Activated T-cell treated with anti-CD3 and anti-CD28 coated beads for 24 hours (primary cell): ENCODE measurements at regions not wholly inside any gene's neighbourhood (a gene's known extent, or its start where the extent isn't known, plus 50 kb on each side); places are given as distances from the start of the nearest gene placed in this dataset.

ENCODE experiments used
- DNase-seq: peaks from one replicate; pipeline ENCODE4 v3.0.0-alpha.2; 2020; ENCODE audit warnings: low read depth

DNA sequence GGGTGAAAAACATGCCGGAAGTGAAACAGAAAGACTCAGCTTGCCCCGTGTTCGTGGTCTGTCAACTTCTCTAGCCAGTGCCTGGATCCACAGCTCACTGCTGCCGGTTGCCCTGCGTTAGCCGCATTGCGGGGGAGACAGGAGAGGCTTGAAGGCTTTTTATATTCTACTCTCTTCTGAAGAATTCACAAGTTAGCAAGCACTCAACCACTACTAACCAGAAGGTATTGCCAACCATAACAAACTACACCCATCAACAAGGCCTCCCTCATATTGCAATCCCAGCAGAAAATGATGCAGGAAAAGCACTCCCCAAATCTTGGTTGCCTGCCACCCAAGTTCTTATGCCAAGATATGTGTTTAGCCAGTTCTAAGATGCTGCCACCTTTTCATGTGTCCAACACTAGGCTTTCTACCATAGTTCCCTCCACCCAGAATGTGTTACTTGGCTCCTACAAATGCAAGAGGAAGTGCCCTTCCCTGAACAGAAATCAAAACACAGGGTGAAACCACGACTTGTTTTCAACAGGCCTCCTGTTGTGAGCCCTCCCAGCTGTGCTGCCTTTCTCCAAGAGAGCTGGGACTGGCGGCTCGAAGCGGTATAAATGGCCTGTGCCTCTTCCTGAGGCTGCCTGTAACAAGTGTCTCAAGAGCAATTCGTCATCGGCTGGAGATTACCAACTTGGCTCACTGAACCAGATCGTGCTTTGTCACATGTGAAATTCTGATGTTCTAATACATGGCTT, 129.0 kb downstream of the SNX18 start:
- DNase-seq: peak; percentile 49

DNA sequence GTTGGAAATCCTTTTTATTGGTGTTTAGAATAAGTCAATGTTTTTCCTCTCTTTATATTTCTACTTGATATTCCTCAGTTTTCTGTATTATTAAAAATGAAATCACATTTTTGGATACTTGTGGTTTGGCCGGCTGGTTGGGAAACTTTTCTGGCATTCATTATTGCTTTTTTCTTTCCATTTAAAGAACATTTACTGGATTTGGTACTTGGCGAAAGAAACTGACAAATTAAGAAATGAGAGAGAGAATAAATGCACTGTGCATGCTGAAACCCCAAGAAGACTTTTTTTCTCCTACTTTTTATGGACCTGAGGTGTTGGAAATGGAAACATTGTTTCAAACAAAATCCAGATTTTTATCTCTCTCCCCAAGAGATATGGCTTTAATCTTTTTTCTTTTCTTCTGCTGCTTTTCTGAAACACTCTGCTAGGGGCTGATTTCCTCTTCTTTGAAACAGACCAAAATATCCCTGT, 128.4 kb downstream of the SNX18 start:
- DNase-seq: no peak

DNA sequence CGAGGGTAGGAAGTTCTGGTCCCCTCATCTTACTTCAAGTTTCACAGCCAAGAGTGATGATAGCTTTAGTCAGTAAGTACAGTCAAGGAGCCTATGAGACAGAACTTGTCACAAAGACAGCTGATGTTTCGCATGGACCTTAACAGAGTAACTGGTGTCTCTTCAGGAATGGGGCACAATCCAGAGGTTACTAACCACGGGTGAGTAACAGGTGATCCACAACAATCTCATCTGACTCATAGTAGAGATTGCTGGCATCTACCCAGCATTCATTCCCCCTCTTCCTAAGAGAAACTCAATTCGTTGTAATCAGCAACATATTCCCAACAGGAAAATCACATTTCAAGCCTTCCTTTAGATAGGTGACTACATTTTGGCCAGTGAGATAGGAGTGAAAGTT, 126.7 kb downstream of the SNX18 start:
- DNase-seq: no peak

DNA sequence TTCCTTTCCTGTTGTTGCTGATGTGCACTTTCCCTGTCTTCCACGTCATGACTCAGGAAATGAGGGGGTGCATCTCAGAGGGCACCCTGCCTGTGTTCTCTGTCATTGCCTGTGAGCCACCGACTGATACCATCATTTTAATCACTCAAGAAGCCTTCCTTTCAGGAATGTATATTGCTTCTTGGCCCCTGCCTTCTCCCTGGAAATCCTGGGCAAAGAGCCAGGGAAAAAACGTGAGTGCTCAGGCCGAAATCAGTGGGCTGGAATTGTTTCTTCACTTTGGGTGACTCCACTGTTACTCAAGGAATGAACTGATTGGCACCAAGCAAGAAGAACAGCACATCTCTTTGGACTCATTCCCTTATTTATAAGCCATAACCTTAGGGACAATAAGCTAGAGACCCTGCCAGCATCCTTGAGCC, 126.1 kb downstream of the SNX18 start:
- no peak for DNase-seq

DNA sequence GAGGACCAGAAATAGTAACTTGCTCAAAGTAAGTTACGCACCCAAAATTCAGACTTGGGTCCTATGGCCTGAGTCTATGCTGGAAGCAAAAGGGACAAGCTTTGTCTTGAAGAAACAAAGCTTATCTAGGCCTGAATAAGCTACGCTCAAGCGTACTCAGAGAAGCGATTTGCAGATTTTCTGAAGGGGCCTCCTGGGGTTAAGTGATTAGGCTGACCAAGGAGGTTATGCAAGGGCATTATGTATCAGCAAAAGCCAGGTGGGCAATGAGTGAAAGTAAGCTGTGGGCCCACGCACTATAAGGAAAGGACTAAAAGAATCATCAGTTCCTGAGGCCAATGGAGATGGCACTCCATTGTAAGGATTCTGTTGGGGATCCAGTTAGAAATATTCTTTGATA, 122.1 kb downstream of the SNX18 start:
- DNase-seq: no peak

DNA sequence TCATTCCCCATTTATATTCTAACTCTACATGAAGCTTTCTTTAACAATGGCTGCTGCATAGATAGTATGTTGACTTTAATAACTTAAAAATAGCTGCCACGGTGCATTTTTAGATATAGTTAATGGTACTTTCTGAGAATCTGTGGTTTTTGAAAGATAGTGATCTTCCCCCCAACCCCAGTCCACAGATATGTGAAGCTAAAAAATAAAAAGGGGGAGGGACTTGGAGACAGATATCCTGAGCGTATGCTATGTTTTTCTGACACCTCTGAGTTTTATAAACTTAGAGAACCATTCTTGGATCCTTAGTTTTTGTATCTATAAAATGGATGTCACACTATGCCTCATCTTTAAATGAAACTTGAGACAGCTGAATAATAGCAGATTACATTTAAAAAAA, 120.5 kb downstream of the SNX18 start:
- DNase-seq: no peak

DNA sequence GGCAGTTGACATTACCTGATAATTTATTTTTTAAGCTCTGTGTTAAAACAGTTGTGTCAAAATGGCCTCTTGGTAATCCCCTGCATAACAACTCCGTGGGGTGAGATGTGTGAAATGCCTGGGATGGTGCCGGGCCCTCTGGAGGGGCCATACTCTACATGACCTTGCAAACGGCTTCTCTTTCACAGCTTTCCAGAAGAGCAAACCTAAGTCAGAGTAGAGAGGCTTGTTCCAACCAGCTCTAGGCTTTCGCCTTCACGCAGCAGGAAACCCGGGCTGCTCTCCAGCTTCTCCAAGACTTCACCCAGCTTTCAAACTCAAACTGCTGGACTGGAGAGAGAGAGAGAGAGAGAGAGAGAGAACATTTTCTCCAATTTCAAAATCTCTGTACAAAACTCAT, 120.1 kb downstream of the SNX18 start:
- no peak for DNase-seq

DNA sequence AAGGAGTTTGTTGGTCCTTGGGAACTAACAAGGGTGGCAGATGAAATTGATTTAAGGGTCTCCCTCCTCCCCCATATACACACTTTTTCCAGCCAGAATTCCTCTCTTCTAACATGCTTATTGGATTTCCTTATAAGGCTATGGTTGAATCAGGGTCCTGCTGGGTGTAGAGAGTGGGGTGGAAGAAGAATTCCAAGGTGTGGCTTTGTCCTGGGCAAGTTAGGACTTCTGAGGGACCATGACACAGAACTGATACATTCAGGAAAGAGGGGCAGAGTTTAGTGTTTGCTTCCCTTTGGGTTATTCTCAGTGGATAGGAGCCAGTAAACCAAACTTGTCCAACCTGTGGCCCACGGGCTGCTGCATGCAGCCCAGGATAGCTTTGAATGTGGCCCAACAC, 116.5 kb downstream of the SNX18 start:
- DNase-seq: no peak

DNA sequence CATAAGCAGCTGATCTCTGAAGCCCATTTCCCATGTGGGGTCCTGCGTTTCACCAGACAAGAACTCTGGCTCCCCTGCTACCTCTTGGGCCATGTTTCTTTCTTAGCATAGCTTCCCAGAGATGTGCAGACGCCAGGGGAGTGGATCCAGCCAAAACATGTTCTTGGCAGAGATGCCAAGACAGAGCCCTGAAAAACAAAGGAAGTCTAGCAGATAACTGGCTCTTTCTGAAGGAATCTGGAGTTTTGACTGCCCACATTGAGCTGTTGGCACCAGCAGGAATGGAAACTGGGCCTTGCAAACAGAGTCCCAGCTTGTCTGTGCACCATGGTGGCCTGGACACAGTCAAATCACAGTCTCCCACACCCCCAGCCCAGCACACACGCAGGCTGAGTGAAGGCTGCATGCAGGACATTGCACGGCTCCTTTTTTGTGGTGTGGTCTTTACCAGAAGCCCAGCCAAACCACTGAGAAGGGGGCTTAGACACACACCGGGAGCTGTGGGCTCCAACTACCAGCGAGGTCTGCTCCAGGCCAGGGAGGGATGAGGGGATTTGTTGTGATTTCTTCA, 114.7 kb downstream of the SNX18 start:
- DNase-seq: no peak

DNA sequence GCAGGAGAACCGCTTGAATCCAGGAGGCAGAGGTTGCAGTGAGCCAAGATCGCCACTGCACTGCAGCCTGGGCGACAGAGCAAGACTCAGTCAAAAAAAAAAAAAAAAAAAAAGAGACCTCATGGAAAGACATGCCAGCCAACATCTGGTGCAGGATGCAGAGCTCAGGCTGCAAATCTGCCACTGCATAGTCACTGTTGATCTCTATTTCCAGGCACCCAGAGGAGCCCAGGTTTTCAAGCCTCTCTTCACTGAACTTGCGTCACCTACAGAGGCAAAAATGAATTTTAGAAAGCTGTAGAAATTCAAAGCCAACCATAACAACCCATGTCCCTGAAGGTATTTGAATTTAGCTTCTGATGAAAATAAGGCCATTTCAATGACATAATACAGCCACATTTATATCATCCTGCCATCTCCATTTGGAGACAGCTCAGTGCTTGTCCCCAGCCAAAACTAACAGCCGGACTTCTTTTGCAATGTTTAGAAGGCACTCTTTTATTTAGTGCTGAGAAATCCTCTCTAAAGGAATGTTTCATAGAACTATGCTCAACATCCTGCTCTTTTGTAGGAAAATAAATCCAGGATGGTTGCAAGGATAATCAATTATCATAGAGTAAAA, 113.3 kb downstream of the SNX18 start:
- no peak for DNase-seq

DNA sequence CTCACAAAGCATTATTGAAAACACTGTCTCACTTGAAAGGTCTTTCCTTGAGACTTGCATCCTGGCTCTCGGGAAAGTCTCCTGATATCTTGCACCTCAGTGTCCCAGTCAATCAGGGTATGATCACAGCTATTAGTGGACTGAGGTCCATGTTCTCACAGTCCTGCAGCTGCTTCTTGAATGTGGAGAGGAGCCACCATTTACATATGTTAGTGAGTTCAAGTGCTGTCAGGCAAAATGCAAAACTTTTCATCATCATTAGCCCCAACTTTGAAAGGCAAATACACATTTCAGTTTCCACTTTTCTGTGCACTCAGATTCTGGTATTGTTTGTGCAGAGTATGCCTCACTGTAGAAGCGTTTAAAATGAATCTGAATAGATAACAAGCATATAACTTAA, 111.6 kb downstream of the SNX18 start:
- no peak for DNase-seq

DNA sequence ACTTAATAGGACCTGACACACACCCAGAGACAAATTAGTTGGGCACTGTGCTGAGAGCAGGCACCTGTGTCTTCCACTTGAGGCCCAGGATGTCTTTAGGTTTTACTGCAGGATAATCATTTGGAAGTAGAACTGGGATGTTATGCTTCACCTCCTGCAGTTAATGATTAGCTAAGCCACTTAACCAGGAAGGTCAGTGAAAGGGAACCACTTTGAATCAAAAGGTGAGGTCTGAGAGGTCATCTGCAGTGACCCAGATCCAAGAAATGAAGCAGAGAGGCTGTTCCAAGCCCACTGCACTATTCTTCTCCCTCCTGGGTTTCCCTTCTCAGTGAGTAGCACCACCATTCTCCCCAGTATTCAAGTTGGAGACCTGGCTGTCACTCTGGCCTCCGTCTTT, 110.5 kb downstream of the SNX18 start:
- no peak for DNase-seq

DNA sequence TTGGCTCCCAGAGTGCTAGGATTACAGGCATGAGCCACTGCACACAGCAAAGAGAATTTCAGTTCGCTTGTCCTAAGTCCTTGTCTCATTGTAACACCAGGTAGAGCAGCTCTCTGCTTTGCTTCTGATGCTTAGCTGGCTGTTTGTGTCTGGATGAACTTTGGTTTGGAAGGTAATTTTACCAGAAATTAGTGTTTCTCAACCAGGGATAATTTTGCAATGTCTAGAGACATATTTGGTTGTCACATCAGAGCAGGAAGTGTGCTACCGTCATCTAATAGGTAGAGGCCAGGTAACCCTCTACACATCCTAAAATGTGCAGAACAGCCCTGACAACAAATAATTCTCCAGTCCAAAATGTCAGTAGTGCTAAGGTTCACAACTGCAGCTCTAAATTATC, 108.8 kb downstream of the SNX18 start:
- DNase-seq: no peak

DNA sequence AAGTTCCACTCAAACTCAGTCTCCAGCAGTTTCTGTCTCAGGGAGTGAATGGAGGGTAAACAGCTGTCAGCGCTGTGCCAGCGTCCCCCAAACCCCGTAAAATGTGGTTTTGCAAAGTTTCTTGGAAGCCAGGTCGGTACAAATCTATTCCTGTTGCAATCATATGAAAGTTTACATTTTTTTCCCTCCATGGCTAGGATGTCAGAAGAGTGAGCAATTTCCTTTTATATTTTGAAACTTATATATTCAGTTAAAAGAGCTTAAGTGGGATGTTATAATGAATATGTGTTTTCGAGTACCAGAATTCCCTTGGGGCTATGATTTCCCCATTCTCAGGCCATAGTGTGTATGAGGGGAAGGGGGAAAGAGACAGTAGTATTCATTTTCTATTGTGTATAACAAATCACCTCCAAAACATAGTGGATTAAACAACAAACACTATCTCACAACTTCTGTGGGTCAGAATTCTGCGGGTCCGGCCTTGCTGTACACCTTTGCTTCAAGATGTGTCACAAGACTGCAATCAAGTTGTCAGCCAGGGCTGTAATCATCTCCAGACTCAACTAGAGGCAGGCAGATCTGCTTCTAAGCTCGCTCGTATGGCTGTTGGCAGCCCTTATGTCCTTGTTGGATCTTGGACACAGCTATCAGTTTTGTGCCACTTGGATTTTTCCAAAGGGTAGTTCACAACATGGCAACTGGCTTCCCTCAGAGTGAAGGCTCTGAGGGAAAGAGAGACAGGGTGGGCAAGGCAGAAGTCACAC, 107.4 kb downstream of the SNX18 start:
- no peak for DNase-seq

DNA sequence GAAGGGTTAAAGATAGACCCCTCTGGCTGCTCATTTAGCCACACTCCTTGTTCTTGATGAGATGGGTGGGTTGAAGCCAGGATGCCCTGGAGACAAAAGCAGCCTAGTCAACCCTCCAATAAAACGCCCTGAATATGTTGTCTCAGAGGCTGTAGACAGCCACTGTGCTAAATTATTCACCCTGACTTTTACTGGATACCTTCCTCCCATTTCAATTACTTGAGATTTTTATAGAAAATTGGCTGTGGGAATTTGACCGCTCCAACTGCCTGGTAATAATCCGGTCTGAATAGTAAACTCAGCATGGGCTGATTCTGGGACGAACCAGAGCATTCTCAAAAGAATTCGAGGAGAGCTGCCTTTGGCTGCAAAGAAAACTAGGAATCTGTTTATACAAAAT, 104.2 kb downstream of the SNX18 start:
- DNase-seq: no peak

DNA sequence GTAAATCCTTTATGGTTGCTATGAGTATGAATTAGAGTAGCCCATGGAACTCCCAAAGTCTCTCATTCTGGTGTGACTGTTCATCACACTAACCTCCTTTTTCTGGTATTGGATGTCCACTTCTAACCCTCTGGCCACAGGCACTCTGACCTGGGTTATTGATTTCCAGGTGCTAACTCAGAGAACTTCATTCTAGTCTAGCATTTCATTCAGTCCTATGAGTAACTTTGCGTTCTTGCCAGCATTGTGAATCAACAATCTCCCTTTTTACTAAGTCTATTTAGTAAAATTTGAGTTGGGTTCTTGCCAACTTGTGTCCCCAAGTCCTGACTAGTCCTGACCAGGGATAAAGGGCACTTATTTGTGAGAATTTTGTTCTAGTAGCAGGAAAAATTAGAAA, 103.5 kb downstream of the SNX18 start:
- no peak for DNase-seq

DNA sequence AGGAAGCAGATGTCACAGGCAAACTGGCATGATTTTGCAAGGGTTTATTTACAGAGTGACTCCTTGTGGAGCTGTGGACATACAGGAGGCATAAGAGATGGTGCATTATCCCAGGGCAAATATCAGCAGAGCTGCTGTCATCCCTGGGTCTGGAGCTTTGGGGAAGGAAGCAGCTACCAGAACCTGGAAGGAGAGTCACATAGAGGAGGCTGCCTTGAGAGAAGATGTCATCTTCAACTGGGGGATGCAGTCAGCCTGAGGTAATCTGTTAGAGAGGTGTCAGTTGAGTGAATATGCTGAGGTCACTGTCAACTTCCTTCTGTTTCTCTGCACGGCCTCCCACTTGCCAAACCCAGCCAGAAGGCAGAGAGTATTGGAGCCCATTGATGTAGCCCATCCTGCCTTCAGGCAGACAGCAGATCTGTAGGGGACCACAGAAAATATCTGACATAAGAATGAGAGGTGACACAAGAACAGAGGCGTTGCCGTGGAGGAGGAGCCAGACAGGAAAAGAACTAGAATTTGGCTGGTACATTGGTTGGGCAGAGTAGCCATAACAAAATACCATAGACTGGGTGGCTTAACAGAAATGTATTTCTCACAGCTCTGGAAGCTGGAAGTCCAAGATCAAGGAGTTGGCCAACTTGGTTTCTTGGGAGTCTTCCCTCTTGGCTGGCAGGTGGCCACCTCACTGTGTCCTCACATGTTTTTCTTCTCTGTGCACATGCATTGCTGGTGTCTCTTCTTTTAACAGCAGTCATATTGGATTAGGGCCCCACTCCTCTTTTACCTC, 102.8 kb downstream of the SNX18 start:
- DNase-seq: no peak

DNA sequence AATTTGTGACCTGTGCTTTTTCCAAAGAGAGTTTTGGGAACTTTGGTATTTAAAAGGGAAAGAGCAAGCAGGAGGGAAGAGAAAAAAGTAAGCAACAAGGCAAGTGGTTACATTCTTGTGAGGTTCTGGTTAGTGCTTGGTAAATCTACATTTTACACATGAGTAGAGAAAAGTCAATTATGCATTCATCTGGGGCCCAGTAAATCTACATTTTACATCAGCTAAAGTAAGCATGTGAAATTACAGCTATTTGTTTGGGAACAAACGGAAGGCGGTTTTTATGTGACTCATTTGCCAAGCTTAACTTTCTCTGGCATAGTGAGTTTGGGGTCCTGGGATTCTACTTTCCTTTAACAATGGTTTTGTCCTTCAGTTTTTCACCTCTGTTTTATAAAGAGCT, 102.2 kb downstream of the SNX18 start:
- DNase-seq: no peak

DNA sequence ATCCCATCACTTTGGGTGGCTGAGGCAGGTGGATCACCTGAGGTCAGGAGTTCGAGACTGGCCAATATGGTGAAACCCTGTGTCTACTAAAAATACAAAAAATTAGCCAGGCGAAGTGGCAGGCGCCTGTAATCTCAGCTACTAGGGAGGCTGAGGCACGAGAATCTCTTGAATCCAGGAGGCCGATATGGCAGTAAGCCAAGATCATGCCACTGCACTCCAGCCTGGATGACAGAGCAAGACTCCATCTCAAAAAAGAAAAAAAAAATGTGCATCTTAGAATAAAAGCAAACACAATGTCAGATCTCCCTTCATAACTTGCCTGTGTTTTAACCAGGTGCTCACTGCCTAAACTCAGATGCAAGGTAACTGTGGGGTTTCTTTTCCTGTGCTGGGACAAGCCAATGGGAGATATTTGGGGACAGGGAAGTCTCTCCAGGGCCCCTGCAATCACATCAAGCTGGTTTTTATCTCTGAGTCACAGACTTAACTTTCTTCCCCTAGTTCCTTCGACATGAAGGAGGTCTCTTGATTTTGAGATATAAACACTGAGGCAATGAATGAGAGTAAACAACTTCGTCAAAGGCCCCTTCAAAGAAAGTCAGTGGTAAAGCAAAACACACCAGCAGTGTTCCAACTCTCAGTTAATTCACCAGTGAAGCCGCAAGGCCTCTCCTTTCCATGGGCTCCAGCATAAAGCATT, 99.1 kb downstream of the SNX18 start:
- no peak for DNase-seq

DNA sequence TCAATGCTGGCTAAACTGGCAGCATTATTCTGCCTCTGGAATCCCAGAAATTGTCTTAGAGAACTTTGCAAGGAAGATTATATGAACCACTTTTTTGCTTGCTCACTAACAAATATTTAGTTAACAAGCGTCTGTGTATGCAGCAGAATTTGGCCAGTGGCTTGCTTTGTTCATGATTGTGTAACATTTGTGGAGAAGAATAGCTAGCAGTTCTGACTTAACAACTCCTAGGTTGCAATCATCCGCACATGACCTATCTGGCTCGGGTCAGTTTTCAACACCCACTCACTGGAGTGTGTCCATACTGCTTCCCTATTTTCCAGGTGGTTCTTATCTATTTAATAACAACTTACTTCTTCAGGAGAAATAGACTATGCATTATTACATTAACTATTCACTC, 98.5 kb downstream of the SNX18 start:
- no peak for DNase-seq

DNA sequence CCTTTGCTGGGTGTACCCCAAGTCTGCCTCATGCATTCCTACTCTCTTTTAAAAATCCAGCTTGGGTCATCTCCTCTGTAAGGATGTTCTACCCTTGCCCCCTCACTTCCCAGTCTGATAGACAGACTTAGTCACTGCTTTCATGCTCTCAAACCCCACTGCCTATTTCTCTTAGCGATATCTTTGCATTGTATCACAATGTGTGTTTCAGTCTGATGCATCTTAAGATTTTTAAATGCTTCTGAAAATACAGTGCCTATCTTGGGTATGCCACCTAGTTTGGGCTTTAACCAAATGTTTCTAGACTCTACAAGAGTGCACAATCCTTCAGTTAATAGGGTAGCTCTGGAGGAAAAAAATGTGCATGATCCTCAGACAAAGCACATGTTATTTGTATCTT, 97.8 kb downstream of the SNX18 start:
- no peak for DNase-seq
